Neural crest cell (in vitro differentiated cells): ENCODE measurements at regions not wholly inside any gene's neighbourhood (a gene's known extent, or its start where the extent isn't known, plus 50 kb on each side); places are given as distances from the start of the nearest gene placed in this dataset.

ENCODE experiments used
- DNase-seq: peaks from one replicate; pipeline ENCODE4 v3.0.0; 2021; ENCODE audit warnings: low read depth, mixed read lengths, low spot score
- H3K27ac Mint-ChIP-seq: one replicate; pipeline ENCODE4 v1.8.0; 2021; ENCODE audit warnings: mild to moderate bottlenecking, mixed read lengths; ENCODE audit not compliant: unreplicated experiment
- H3K27me3 Mint-ChIP-seq: 2 replicates; pipeline ENCODE4 v1.8.0; 2021; ENCODE audit warnings: low read depth, mild to moderate bottlenecking, mixed read lengths
- H3K36me3 Mint-ChIP-seq: 2 replicates; pipeline ENCODE4 v1.8.0; 2021; ENCODE audit warnings: low read depth, mild to moderate bottlenecking, mixed read lengths
- H3K4me1 Mint-ChIP-seq: 2 replicates; pipeline ENCODE4 v1.8.0; 2021; ENCODE audit warnings: mixed read lengths
- H3K4me3 Mint-ChIP-seq: one replicate; pipeline ENCODE4 v1.8.0; 2021; ENCODE audit warnings: mild to moderate bottlenecking, mixed read lengths
- H3K9me3 Mint-ChIP-seq: 2 replicates; pipeline ENCODE4 v1.8.0; 2021; ENCODE audit warnings: mixed read lengths
- CTCF ChIP-seq: fragments of 200-600 bp; sonication (generic); conservative IDR thresholded peaks from 2 replicates; pipeline ENCODE4 v1.5.0; 2021; ENCODE audit warnings: antibody characterized with exemption, mild to moderate bottlenecking

GRCh38 chr6:51531623-51532022, 555.8 kb downstream of the PKHD1 start:
- Mint-ChIP-seq H3K27me3 (no peaks in the 10 kb centered on the region), H3K4me1 (peaks cover 28% of the 10 kb centered on the region), H3K4me3 (no peak overlapping the region), H3K9me3 (peaks cover 8% of the 10 kb centered on the region), H3K27ac (peak overlapping the region; percentile 50), H3K36me3 (peaks cover 5% of the 10 kb centered on the region)
- TF ChIP-seq CTCF, result no peak
- DNase-seq, result no peak

GRCh38 chr6:51533962-51534361, 553.5 kb downstream of the PKHD1 start:
- TF ChIP-seq CTCF, result no peak
- Mint-ChIP-seq H3K27me3 (no peaks in the 10 kb centered on the region), H3K4me3 (no peak overlapping the region), H3K27ac (no peak overlapping the region), H3K4me1 (peaks cover 24% of the 10 kb centered on the region), H3K36me3 (no peaks in the 10 kb centered on the region), H3K9me3 (peaks cover 2% of the 10 kb centered on the region)
- no peak for DNase-seq

GRCh38 chr6:51535327-51535726, 552.1 kb downstream of the PKHD1 start:
- Mint-ChIP-seq H3K27ac (no peak overlapping the region), H3K36me3 (no peaks in the 10 kb centered on the region), H3K9me3 (peaks cover 2% of the 10 kb centered on the region), H3K27me3 (no peaks in the 10 kb centered on the region), H3K4me3 (no peak overlapping the region), H3K4me1 (peaks cover 34% of the 10 kb centered on the region)
- TF ChIP-seq CTCF, result no peak
- no peak for DNase-seq

GRCh38 chr6:51536728-51537127, 550.7 kb downstream of the PKHD1 start:
- H3K4me3 Mint-ChIP-seq, result no peak overlapping the region
- H3K9me3 Mint-ChIP-seq, result peaks cover 2% of the 10 kb centered on the region
- no peak for TF ChIP-seq CTCF
- peaks cover 41% of the 10 kb centered on the region for H3K4me1 Mint-ChIP-seq
- H3K36me3 Mint-ChIP-seq, result no peaks in the 10 kb centered on the region
- no peaks in the 10 kb centered on the region for H3K27me3 Mint-ChIP-seq
- no peak for DNase-seq
- no peak overlapping the region for H3K27ac Mint-ChIP-seq

GRCh38 chr6:51541847-51542246, 545.6 kb downstream of the PKHD1 start:
- Mint-ChIP-seq H3K9me3 (no peaks in the 10 kb centered on the region), H3K27me3 (peaks cover 2% of the 10 kb centered on the region), H3K27ac (no peak overlapping the region), H3K36me3 (no peaks in the 10 kb centered on the region), H3K4me3 (peak overlapping the region; percentile 10), H3K4me1 (peaks cover 51% of the 10 kb centered on the region)
- peak; percentile 61 for TF ChIP-seq CTCF
- DNase-seq, result peak; percentile 14

GRCh38 chr6:51542475-51542874, 544.9 kb downstream of the PKHD1 start:
- Mint-ChIP-seq H3K9me3 (no peaks in the 10 kb centered on the region), H3K4me1 (peaks cover 51% of the 10 kb centered on the region), H3K4me3 (no peak overlapping the region), H3K27me3 (peaks cover 2% of the 10 kb centered on the region), H3K36me3 (no peaks in the 10 kb centered on the region), H3K27ac (no peak overlapping the region)
- no peak for DNase-seq
- no peak for TF ChIP-seq CTCF
